ENCODE measurements at regions not wholly inside any gene's neighbourhood (a gene's known extent, or its start where the extent isn't known, plus 50 kb on each side); places are given as distances from the start of the nearest gene placed in this dataset.

- Histone ChIP-seq H3K4me1 (ENCODE audit: insufficient read depth, low read length) (peaks cover 11% of the 10 kb centered on the region), H3K4me3 (ENCODE audit: low read length) (no peak overlapping the region)
Observed at GRCh38 chr2:41950666-41950960, 97.2 kb upstream of the PKDCC start.

GRCh38 chr2:41954304-41955291, 93.2 kb upstream of the PKDCC start:
- no peaks in the 10 kb centered on the region for H3K27me3 ChIP-seq (ENCODE audit: insufficient read depth, low read length)
- no peaks in the 10 kb centered on the region for H3K9me3 ChIP-seq (ENCODE audit: low read length)
- H3K36me3 ChIP-seq (ENCODE audit: insufficient read depth, low read length), result no peaks in the 10 kb centered on the region
- H2AFZ ChIP-seq (ENCODE audit: low read depth, low read length), result no peak overlapping the region
- H3K4me3 ChIP-seq (ENCODE audit: low read length), result no peak overlapping the region
- no peaks in the 10 kb centered on the region for H3K4me1 ChIP-seq (ENCODE audit: insufficient read depth, low read length)

More at GRCh38 chr2:41950666-41950960, 97.2 kb upstream of the PKDCC start:
- no peaks in the 10 kb centered on the region for H3K27me3 ChIP-seq (ENCODE audit: insufficient read depth, low read length)
- no peaks in the 10 kb centered on the region for H3K36me3 ChIP-seq (ENCODE audit: insufficient read depth, low read length)
- H2AFZ ChIP-seq (ENCODE audit: low read depth, low read length), result no peak overlapping the region
- peaks cover 3% of the 10 kb centered on the region for H3K9me3 ChIP-seq (ENCODE audit: low read length)

GRCh38 chr2:41955316-41956043, 92.3 kb upstream of the PKDCC start:
- Histone ChIP-seq H2AFZ (ENCODE audit: low read depth, low read length) (no peak overlapping the region), H3K27me3 (ENCODE audit: insufficient read depth, low read length) (no peaks in the 10 kb centered on the region), H3K4me3 (ENCODE audit: low read length) (no peak overlapping the region), H3K9me3 (ENCODE audit: low read length) (no peaks in the 10 kb centered on the region), H3K36me3 (ENCODE audit: insufficient read depth, low read length) (no peaks in the 10 kb centered on the region), H3K4me1 (ENCODE audit: insufficient read depth, low read length) (no peaks in the 10 kb centered on the region)

GRCh38 chr2:41957431-41957830, 90.4 kb upstream of the PKDCC start:
- H3K4me1 ChIP-seq (ENCODE audit: insufficient read depth, low read length), result no peaks in the 10 kb centered on the region
- no peaks in the 10 kb centered on the region for H3K36me3 ChIP-seq (ENCODE audit: insufficient read depth, low read length)
- no peaks in the 10 kb centered on the region for H3K27me3 ChIP-seq (ENCODE audit: insufficient read depth, low read length)
- H2AFZ ChIP-seq (ENCODE audit: low read depth, low read length), result no peak overlapping the region
- no peaks in the 10 kb centered on the region for H3K9me3 ChIP-seq (ENCODE audit: low read length)
- no peak overlapping the region for H3K4me3 ChIP-seq (ENCODE audit: low read length)

- Histone ChIP-seq H3K27me3 (ENCODE audit: insufficient read depth, low read length) (no peaks in the 10 kb centered on the region), H3K4me3 (ENCODE audit: low read length) (no peak overlapping the region), H3K36me3 (ENCODE audit: insufficient read depth, low read length) (no peaks in the 10 kb centered on the region), H3K9me3 (ENCODE audit: low read length) (no peaks in the 10 kb centered on the region), H2AFZ (ENCODE audit: low read depth, low read length) (no peak overlapping the region), H3K4me1 (ENCODE audit: insufficient read depth, low read length) (peaks cover 4% of the 10 kb centered on the region)
Observed at GRCh38 chr2:41958251-41958650, 89.6 kb upstream of the PKDCC start.

- no peak overlapping the region for H3K4me3 ChIP-seq (ENCODE audit: low read length)
- no peaks in the 10 kb centered on the region for H3K9me3 ChIP-seq (ENCODE audit: low read length)
- no peaks in the 10 kb centered on the region for H3K36me3 ChIP-seq (ENCODE audit: insufficient read depth, low read length)
- peaks cover 9% of the 10 kb centered on the region for H3K4me1 ChIP-seq (ENCODE audit: insufficient read depth, low read length)
- H3K27me3 ChIP-seq (ENCODE audit: insufficient read depth, low read length), result no peaks in the 10 kb centered on the region
- H2AFZ ChIP-seq (ENCODE audit: low read depth, low read length), result no peak overlapping the region
Observed at GRCh38 chr2:41958775-41959174, 89.0 kb upstream of the PKDCC start.

GRCh38 chr2:41959760-41960159, 88.1 kb upstream of the PKDCC start:
- peaks cover 19% of the 10 kb centered on the region for H3K4me1 ChIP-seq (ENCODE audit: insufficient read depth, low read length)
- no peak overlapping the region for H2AFZ ChIP-seq (ENCODE audit: low read depth, low read length)
- no peak overlapping the region for H3K4me3 ChIP-seq (ENCODE audit: low read length)
- H3K27me3 ChIP-seq (ENCODE audit: insufficient read depth, low read length), result no peaks in the 10 kb centered on the region
- no peaks in the 10 kb centered on the region for H3K9me3 ChIP-seq (ENCODE audit: low read length)
- H3K36me3 ChIP-seq (ENCODE audit: insufficient read depth, low read length), result no peaks in the 10 kb centered on the region

- Histone ChIP-seq H3K9me3 (ENCODE audit: low read length) (no peaks in the 10 kb centered on the region), H3K36me3 (ENCODE audit: insufficient read depth, low read length) (no peaks in the 10 kb centered on the region), H2AFZ (ENCODE audit: low read depth, low read length) (peak overlapping the region; percentile 20), H3K27me3 (ENCODE audit: insufficient read depth, low read length) (no peaks in the 10 kb centered on the region), H3K4me3 (ENCODE audit: low read length) (no peak overlapping the region), H3K4me1 (ENCODE audit: insufficient read depth, low read length) (peaks cover 19% of the 10 kb centered on the region)
Observed at GRCh38 chr2:41962922-41963622, 84.7 kb upstream of the PKDCC start.

- no peaks in the 10 kb centered on the region for H3K27me3 ChIP-seq (ENCODE audit: insufficient read depth, low read length)
- H3K4me3 ChIP-seq (ENCODE audit: low read length), result no peak overlapping the region
- H3K4me1 ChIP-seq (ENCODE audit: insufficient read depth, low read length), result peaks cover 19% of the 10 kb centered on the region
- H3K9me3 ChIP-seq (ENCODE audit: low read length), result no peaks in the 10 kb centered on the region
- H2AFZ ChIP-seq (ENCODE audit: low read depth, low read length), result peak overlapping the region; percentile 4
- H3K36me3 ChIP-seq (ENCODE audit: insufficient read depth, low read length), result no peaks in the 10 kb centered on the region
Observed at GRCh38 chr2:41963661-41964525, 83.9 kb upstream of the PKDCC start.

- Histone ChIP-seq H3K4me1 (ENCODE audit: insufficient read depth, low read length) (peaks cover 19% of the 10 kb centered on the region), H2AFZ (ENCODE audit: low read depth, low read length) (no peak overlapping the region), H3K36me3 (ENCODE audit: insufficient read depth, low read length) (no peaks in the 10 kb centered on the region), H3K4me3 (ENCODE audit: low read length) (no peak overlapping the region), H3K27me3 (ENCODE audit: insufficient read depth, low read length) (no peaks in the 10 kb centered on the region), H3K9me3 (ENCODE audit: low read length) (no peaks in the 10 kb centered on the region)
Observed at GRCh38 chr2:41965173-41965908, 82.5 kb upstream of the PKDCC start.

GRCh38 chr2:41965909-41966295, 81.9 kb upstream of the PKDCC start:
- Histone ChIP-seq H3K9me3 (ENCODE audit: low read length) (no peaks in the 10 kb centered on the region), H2AFZ (ENCODE audit: low read depth, low read length) (no peak overlapping the region), H3K27me3 (ENCODE audit: insufficient read depth, low read length) (no peaks in the 10 kb centered on the region), H3K4me3 (ENCODE audit: low read length) (no peak overlapping the region), H3K36me3 (ENCODE audit: insufficient read depth, low read length) (no peaks in the 10 kb centered on the region), H3K4me1 (ENCODE audit: insufficient read depth, low read length) (peaks cover 19% of the 10 kb centered on the region)

GRCh38 chr2:41966431-41966893, 81.4 kb upstream of the PKDCC start:
- Histone ChIP-seq H3K36me3 (ENCODE audit: insufficient read depth, low read length) (no peaks in the 10 kb centered on the region), H3K27me3 (ENCODE audit: insufficient read depth, low read length) (no peaks in the 10 kb centered on the region), H3K4me3 (ENCODE audit: low read length) (no peak overlapping the region), H3K4me1 (ENCODE audit: insufficient read depth, low read length) (peaks cover 19% of the 10 kb centered on the region), H2AFZ (ENCODE audit: low read depth, low read length) (no peak overlapping the region), H3K9me3 (ENCODE audit: low read length) (no peaks in the 10 kb centered on the region)
